GM12874 (cell line): ENCODE measurements at regions not wholly inside any gene's neighbourhood (a gene's known extent, or its start where the extent isn't known, plus 50 kb on each side); places are given as distances from the start of the nearest gene placed in this dataset.

Experiments
- CTCF ChIP-seq: IDR thresholded peaks from 2 replicates; pipeline ENCODE4 v1.5.1; 2011; ENCODE audit warnings: low read depth, mild to moderate bottlenecking, control low read depth, low read length, moderate library complexity; ENCODE audit not compliant: insufficient read depth

- TF ChIP-seq CTCF, result no peak
Observed at GRCh38 chrX:129006491-129006890, 516.8 kb downstream of the SMARCA1 start.

GRCh38 chrX:129000797-129001196 lies 522.5 kb downstream of the SMARCA1 start:
- TF ChIP-seq CTCF, result no peak

GRCh38 chrX:129000018-129000417 lies 523.3 kb downstream of the SMARCA1 start:
- TF ChIP-seq CTCF, result no peak

GRCh38 chrX:128992107-128992971 lies 531.0 kb downstream of the SMARCA1 start:
- TF ChIP-seq CTCF, result peak; percentile 23; the same call in 1 of the 2 replicates

GRCh38 chrX:128975745-128976144 lies 547.5 kb downstream of the SMARCA1 start:
- peak; percentile 54 for TF ChIP-seq CTCF

GRCh38 chrX:128973033-128973432 lies 550.3 kb downstream of the SMARCA1 start:
- TF ChIP-seq CTCF, result no peak

GRCh38 chrX:128961290-128961689 lies 562.0 kb downstream of the SMARCA1 start:
- no peak for TF ChIP-seq CTCF
